ENCODE measurements at regions not wholly inside any gene's neighbourhood (a gene's known extent, or its start where the extent isn't known, plus 50 kb on each side); places are given as distances from the start of the nearest gene placed in this dataset.

DNA sequence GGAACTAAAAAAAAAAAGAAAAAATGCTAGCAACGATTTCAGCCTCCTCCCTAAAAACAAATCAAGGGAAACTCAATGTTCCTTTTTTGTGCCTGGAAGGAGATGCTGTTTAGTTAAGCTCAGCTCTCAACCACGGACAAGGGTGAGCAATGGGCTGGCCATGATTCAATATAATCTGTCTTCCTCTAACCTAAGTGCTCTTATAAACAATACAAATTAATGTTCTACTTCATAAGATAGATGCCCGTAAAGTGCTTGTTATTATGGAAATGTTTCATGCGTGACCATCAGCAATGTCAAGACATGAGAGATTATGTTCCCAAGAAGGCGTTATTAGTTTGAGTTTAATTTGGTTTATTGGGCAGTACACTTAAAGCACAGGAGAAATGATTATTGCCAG, 320.3 kb downstream of the SFMBT2 start:
- DNase-seq (no peak), ATAC-seq (no peak)
- H3K27ac ChIP-seq: no peak overlapping the region
- no peaks in the 10 kb centered on the region for H3K36me3 ChIP-seq
- no peak for TF ChIP-seq CTCF (IDR thresholded peaks at IDR 0.05)
- intact Hi-C loops (cut with DNase I): no loop called here
- H3K27me3 ChIP-seq: no peaks in the 10 kb centered on the region
- H3K9me3 ChIP-seq: no peaks in the 10 kb centered on the region
- no peak overlapping the region for H3K4me3 ChIP-seq
- H3K4me1 ChIP-seq: no peaks in the 10 kb centered on the region

DNA sequence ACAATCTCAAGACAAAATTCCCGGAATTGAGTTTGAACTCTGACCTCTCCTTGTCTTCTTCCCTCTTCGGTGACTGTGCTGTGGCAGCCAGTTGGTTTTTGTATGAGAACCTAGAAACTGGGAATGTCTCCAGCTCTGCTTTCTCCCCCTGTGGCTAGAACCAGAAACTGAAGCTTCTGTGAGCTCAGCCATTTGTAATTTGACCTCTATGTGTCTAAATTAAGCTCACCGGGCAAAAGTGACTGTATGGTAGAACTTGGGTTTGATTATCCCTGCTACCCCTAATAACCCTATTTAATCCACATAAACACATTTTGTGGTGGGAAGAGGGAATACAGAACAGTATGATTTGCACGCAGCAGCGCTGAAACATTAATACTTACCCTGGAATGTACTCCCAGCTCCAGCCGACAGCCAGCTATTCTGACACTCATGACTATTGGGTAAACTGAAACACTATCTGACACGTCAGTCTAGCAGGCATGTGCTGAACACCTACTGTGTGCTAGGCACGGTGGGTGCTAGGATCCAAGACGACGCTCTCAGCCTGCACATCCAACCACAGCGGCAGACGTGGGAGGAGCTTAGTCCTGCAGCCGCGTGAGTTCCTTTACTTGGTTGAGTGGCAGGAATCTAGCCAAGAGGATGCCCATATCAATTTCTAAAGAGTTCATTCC, 324.8 kb downstream of the SFMBT2 start:
- TF ChIP-seq CTCF (IDR thresholded peaks at IDR 0.05): no peak
- Histone ChIP-seq H3K36me3 (no peaks in the 10 kb centered on the region), H3K4me3 (no peak overlapping the region), H3K27me3 (no peaks in the 10 kb centered on the region), H3K4me1 (no peaks in the 10 kb centered on the region), H3K27ac (no peak overlapping the region), H3K9me3 (no peaks in the 10 kb centered on the region)
- DNase-seq: no peak
- no peak for ATAC-seq
- intact Hi-C loops (cut with DNase I): no loop called here

- H3K27ac ChIP-seq: no peak overlapping the region
- intact Hi-C loops (cut with DNase I): no loop called here
- no peak for TF ChIP-seq CTCF (IDR thresholded peaks at IDR 0.05)
- no peaks in the 10 kb centered on the region for H3K9me3 ChIP-seq
- no peak overlapping the region for H3K4me3 ChIP-seq
- DNase-seq (no peak), ATAC-seq (no peak)
- H3K4me1 ChIP-seq: no peaks in the 10 kb centered on the region
- H3K36me3 ChIP-seq: no peaks in the 10 kb centered on the region
- H3K27me3 ChIP-seq: peaks cover 3% of the 10 kb centered on the region
Measured at GRCh38 chr10:7085147-7085912, 325.5 kb downstream of the SFMBT2 start.

DNA sequence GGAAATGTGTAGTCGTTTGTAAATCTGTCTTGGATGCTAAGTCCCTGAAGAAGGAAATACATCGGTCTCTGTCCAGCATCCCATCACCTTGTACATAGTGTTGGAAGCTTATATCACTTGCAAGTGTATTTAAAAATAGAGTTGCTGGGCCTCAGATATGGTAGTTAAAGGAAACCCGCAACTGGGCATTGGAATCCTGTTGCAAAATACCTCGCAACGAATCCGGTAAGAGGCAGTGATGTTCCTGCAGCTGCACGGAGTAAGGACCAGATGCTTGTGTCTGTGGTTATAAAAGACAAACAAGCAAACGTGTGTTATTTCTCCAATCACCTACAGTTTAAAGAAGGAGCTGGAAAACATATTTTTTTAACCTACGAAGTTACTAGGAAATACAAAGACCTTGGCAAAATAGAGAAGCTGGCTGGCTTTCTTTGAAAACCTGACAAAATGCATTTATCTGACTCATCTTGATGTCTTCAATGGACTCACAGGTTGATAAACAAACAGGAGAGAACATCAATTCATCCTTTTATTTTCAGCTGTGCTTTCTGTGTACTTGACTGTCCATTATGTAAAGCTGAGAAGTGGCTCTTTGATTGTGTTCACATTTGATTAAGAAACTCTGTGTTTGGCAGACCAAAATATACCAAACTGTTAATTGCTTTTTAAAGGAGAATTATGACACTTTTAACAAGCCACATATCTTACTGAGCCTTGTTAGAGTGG, 326.4 kb downstream of the SFMBT2 start:
- Histone ChIP-seq H3K36me3 (no peaks in the 10 kb centered on the region), H3K4me1 (no peaks in the 10 kb centered on the region), H3K27ac (no peak overlapping the region), H3K9me3 (no peaks in the 10 kb centered on the region), H3K4me3 (no peak overlapping the region), H3K27me3 (peaks cover 7% of the 10 kb centered on the region)
- intact Hi-C loops (cut with DNase I): no loop called here
- DNase-seq: no peak
- TF ChIP-seq CTCF (IDR thresholded peaks at IDR 0.05): no peak
- no peak for ATAC-seq

DNA sequence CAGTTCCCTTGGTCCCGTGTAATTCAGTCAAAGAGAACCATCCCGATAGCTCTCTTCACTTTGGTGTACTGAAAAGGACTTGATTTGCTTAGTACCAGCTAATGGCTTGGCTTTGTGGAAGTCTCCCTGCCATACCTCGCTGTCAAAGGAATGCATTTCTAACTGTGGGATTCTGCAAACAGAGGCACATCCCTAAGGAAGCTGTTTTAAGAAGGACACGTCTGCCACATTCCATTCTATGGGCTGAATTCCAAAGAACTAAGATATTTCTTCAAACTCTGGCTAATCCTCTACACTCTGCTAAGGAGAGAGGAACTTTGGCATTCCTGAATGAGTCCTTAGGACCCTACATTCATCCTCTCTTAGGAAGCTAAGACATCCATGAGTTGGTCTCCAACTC, 327.9 kb downstream of the SFMBT2 start:
- Histone ChIP-seq H3K9me3 (no peaks in the 10 kb centered on the region), H3K36me3 (no peaks in the 10 kb centered on the region), H3K4me1 (no peaks in the 10 kb centered on the region), H3K27ac (no peak overlapping the region), H3K27me3 (peaks cover 7% of the 10 kb centered on the region), H3K4me3 (no peak overlapping the region)
- ATAC-seq: no peak
- intact Hi-C loops (cut with DNase I): no loop called here
- DNase-seq: no peak
- TF ChIP-seq CTCF (IDR thresholded peaks at IDR 0.05): no peak
